ENCODE measurements at regions not wholly inside any gene's neighbourhood (a gene's known extent, or its start where the extent isn't known, plus 50 kb on each side); places are given as distances from the start of the nearest gene placed in this dataset.

DNA sequence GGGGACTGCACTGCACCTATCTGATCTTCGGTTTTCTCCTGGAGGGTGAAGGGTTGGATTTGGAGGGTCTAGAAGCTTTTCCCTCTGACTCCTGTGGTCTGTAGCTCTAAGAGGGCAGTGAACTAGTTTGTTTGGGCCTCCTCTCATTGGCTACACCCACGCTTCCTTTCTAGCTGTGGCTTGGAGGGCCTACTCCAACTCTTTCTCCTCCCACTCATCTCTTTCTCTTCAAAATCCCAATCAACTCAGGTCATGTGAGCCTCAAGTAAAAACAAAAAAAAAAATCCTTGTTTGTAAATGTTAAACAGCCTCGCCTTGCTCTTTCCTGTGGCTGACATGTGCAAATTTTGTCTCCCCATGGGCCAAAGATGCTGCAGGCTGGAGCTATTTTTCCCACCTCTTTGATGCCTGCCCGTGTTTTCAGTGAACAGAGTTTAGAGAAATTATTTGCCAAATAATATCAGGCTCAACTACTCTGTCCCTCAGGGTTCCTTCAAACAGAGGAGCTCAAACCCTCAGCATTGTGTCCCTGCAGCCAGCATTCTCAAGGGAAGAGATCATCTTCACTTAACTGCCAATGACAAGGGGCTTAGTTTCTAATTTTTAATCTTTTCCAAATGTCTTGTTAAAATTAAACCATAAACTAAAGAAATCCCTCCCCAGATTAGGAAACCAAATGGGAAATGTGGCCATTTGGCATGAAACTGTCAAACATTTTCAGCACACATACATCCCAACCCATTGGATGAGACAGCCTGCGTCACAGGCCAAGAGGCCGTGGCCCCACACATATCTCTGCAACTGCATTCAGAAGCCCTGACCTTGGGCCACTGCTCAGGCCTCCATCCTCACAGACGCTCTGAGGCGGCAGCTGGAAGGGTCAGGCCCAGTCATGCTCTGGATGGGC is 114.8 kb upstream of the THBS1 start:
- H3K4me3 Mint-ChIP-seq = no peak overlapping the region
- H3K27me3 Mint-ChIP-seq (ENCODE audit: low read depth) = peaks cover 1% of the 10 kb centered on the region
- peaks cover 24% of the 10 kb centered on the region for H3K4me1 Mint-ChIP-seq
- H3K36me3 Mint-ChIP-seq (ENCODE audit: low read depth) = no peaks in the 10 kb centered on the region
- peaks cover 7% of the 10 kb centered on the region for H3K9me3 Mint-ChIP-seq
- H3K27ac Mint-ChIP-seq = no peak overlapping the region
- TF ChIP-seq, protein P1, sequence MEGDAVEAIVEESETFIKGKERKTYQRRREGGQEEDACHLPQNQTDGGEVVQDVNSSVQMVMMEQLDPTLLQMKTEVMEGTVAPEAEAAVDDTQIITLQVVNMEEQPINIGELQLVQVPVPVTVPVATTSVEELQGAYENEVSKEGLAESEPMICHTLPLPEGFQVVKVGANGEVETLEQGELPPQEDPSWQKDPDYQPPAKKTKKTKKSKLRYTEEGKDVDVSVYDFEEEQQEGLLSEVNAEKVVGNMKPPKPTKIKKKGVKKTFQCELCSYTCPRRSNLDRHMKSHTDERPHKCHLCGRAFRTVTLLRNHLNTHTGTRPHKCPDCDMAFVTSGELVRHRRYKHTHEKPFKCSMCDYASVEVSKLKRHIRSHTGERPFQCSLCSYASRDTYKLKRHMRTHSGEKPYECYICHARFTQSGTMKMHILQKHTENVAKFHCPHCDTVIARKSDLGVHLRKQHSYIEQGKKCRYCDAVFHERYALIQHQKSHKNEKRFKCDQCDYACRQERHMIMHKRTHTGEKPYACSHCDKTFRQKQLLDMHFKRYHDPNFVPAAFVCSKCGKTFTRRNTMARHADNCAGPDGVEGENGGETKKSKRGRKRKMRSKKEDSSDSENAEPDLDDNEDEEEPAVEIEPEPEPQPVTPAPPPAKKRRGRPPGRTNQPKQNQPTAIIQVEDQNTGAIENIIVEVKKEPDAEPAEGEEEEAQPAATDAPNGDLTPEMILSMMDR (IDR thresholded peaks at IDR 0.05; ENCODE audit: unreplicated experiment in 3 of 3) = no peak

DNA sequence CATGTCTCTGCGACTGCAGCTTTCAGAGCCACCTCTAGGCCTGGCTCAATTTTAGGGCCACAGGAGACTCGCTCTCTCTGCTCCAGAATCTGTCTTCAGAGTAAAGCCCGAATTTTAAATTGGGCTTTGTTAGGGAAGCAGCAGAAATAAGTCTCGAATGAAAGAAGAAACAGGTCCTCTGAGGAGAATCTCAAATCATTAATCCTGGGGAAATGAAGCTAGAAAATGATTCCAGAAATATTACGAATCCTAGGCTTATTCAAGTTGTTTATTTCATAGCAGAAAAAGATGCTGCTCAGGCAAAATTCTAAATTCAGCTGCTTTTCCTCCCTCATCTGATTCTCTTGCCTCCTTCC is 114.2 kb upstream of the THBS1 start:
- TF ChIP-seq, protein P1 (IDR thresholded peaks at IDR 0.05; ENCODE audit: unreplicated experiment in 3 of 3) = no peak
- peaks cover 7% of the 10 kb centered on the region for H3K9me3 Mint-ChIP-seq
- H3K4me3 Mint-ChIP-seq = no peak overlapping the region
- H3K4me1 Mint-ChIP-seq = peaks cover 24% of the 10 kb centered on the region
- no peaks in the 10 kb centered on the region for H3K36me3 Mint-ChIP-seq (ENCODE audit: low read depth)
- H3K27ac Mint-ChIP-seq = no peak overlapping the region
- H3K27me3 Mint-ChIP-seq (ENCODE audit: low read depth) = no peaks in the 10 kb centered on the region

DNA sequence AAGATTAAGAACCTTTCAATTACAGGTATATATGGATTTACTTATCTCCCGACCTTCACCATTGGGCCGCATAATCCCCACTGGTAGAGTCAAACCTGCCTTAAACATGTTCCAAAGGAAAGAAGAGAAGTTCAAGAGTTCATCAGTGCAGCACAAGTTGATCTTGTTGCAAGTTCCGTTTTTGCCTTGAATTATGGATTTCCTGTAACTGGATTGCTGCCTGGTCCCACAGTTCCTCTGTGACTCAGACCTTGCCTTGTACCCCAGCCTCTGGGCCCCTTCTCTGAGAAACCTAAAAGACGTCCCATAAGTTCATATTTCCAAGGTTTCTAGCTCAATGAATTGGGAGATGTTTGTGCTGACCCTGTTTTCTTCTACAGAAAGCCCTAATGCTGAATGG is 112.5 kb upstream of the THBS1 start:
- Mint-ChIP-seq H3K4me3 (no peak overlapping the region), H3K4me1 (peaks cover 33% of the 10 kb centered on the region), H3K36me3 (ENCODE audit: low read depth) (no peaks in the 10 kb centered on the region), H3K27ac (peak overlapping the region in 2 of 3 experiments; percentile 51 to 67), H3K27me3 (ENCODE audit: low read depth) (no peaks in the 10 kb centered on the region), H3K9me3 (peaks cover 5% of the 10 kb centered on the region)
- TF ChIP-seq, protein P1 (IDR thresholded peaks at IDR 0.05; ENCODE audit: unreplicated experiment in 3 of 3) = no peak

DNA sequence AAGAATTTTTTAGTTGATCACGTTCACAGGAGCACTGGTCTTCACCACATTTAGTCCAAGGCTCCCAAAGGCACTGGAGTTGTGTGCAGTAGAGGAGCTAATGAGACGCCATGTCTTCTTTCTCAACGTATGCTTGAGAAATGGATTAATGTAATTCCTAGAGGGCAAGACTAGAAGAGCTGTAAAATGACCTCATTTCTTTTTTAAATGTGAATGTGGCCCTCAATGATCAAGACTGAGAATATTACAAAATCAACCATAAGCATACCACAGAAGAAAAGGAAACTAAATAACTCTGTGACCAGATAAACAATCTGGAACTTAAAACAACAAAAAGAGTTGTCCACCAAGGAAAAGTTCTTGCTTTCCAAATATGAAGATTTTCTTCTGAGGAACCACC is 112.1 kb upstream of the THBS1 start:
- peak overlapping the region in 2 of 3 experiments; percentile 51 to 67 for H3K27ac Mint-ChIP-seq
- H3K9me3 Mint-ChIP-seq = peaks cover 5% of the 10 kb centered on the region
- no peak overlapping the region for H3K4me3 Mint-ChIP-seq
- H3K27me3 Mint-ChIP-seq (ENCODE audit: low read depth) = no peaks in the 10 kb centered on the region
- TF ChIP-seq, protein P1 (IDR thresholded peaks at IDR 0.05; ENCODE audit: unreplicated experiment in 3 of 3) = no peak
- H3K36me3 Mint-ChIP-seq (ENCODE audit: low read depth) = no peaks in the 10 kb centered on the region
- peaks cover 38% of the 10 kb centered on the region for H3K4me1 Mint-ChIP-seq

DNA sequence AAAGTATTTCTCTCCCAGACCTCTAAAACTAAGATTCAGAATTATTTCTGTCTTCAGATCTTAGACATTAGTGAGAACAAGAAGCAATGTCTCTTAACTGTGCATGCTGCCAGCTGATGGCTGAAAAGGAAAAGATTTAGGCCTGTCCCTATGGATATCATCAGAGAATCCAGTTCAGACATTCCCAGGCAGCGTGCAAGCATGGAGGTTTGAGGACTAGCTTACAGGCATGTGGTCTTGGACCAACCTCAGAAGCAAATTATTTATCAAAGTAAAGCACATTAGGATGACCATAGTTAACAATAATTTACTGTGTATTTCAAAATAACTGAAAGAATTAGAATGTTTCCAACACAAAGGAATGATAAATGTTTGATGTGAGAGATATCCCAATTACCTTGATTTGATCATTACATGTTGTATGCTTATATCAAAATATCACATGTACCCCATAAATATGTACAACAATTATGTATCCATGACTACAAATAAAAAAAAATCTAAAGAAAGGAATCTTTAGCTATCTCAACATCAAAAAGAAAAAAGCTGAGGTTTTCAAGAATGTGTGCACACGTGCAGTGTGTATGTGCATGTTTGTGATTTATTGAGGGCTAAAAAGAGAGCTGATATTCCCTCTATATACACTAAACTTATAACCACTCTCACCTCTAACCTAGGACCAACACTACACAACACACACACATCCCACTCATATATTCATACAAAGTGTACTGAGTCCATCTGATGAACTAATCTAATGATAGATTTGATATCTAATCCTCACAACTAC is 108.9 kb upstream of the THBS1 start:
- Mint-ChIP-seq H3K27me3 (ENCODE audit: low read depth) (no peaks in the 10 kb centered on the region), H3K27ac (peak overlapping the region; percentile 93 to 97 (median 94)), H3K9me3 (peaks cover 5% of the 10 kb centered on the region), H3K36me3 (ENCODE audit: low read depth) (no peaks in the 10 kb centered on the region), H3K4me1 (peaks cover 45% of the 10 kb centered on the region), H3K4me3 (no peak overlapping the region)
- TF ChIP-seq, protein P1 (IDR thresholded peaks at IDR 0.05; ENCODE audit: unreplicated experiment in 3 of 3) = no peak
